ENCODE measurements at regions not wholly inside any gene's neighbourhood (a gene's known extent, or its start where the extent isn't known, plus 50 kb on each side); places are given as distances from the start of the nearest gene placed in this dataset.

GRCh38 chr3:170752571-170753155 is 117.3 kb downstream of the RPL22L1 start:
- no peak for TF ChIP-seq CTCF (IDR thresholded peaks at IDR 0.05)
- TF ChIP-seq POLR2A (IDR thresholded peaks at IDR 0.05) = no peak

Data from uterus (tissue), 2 donors.